HEK293T (cell line): ENCODE measurements at regions not wholly inside any gene's neighbourhood (a gene's known extent, or its start where the extent isn't known, plus 50 kb on each side); places are given as distances from the start of the nearest gene placed in this dataset.

Experiments used
- CTCF ChIA-PET: fragments of 350-600 bp; formaldehyde crosslinking; extraction: SDS; loops from one replicate; lab custom pipeline; 2021; ENCODE audit warnings: antibody characterized with exemption, inconsistent platforms; lab: Yijun Ruan, JAX
- POLR2A ChIA-PET: fragments of 350-600 bp; formaldehyde crosslinking; extraction: SDS; loops from one replicate; lab custom pipeline; 2020; ENCODE audit warnings: antibody characterized with exemption, inconsistent platforms; lab: Yijun Ruan, JAX
- DNase-seq: peaks from one replicate; pipeline ENCODE4 v3.0.0; 2012; ENCODE audit warnings: mixed read lengths; ENCODE audit errors: extremely low spot score
- ARNT ChIP-seq: fragments of 450-650 bp; IDR thresholded peaks from 2 replicates; pipeline ENCODE4 v1.6.1; 2017; ENCODE audit warnings: mild to moderate bottlenecking
- BHLHE40 ChIP-seq: fragments of 450-650 bp; IDR thresholded peaks from 2 replicates; pipeline ENCODE4 v1.6.1; 2016; ENCODE audit warnings: mild to moderate bottlenecking, moderate library complexity, borderline replicate concordance
- CTBP1 ChIP-seq: fragments of 450-650 bp; IDR thresholded peaks from 2 replicates; pipeline ENCODE4 v1.6.1; 2016; ENCODE audit warnings: borderline replicate concordance
- ELF4 ChIP-seq: fragments of 450-650 bp; IDR thresholded peaks from 2 replicates; pipeline ENCODE4 v1.6.1; 2017; ENCODE audit warnings: antibody characterized with exemption
- FOXA1 ChIP-seq: fragments of 450-650 bp; IDR thresholded peaks from 2 replicates; pipeline ENCODE4 v1.6.1; 2016; ENCODE audit warnings: mild to moderate bottlenecking
- FOXK2 ChIP-seq: fragments of 450-650 bp; IDR thresholded peaks from 2 replicates; pipeline ENCODE4 v1.6.1; 2016; ENCODE audit warnings: mild to moderate bottlenecking
- FOXM1 ChIP-seq: fragments of 450-650 bp; IDR thresholded peaks from 2 replicates; pipeline ENCODE4 v1.6.1; 2017; ENCODE audit warnings: mild to moderate bottlenecking, borderline replicate concordance
- HDGF ChIP-seq: fragments of 450-650 bp; IDR thresholded peaks from 2 replicates; pipeline ENCODE4 v1.6.1; 2017; ENCODE audit warnings: antibody characterized with exemption, borderline replicate concordance
- L3MBTL2 ChIP-seq: fragments of 450-650 bp; conservative IDR thresholded peaks from 2 replicates; pipeline ENCODE4 v1.6.1; 2016; ENCODE audit warnings: mild to moderate bottlenecking
- LEF1 ChIP-seq: fragments of 450-650 bp; IDR thresholded peaks from 2 replicates; pipeline ENCODE4 v1.6.1; 2017; ENCODE audit warnings: mild to moderate bottlenecking, borderline replicate concordance
- NFRKB ChIP-seq: fragments of 450-650 bp; IDR thresholded peaks from 2 replicates; pipeline ENCODE4 v1.6.1; 2016; ENCODE audit warnings: mild to moderate bottlenecking, moderate library complexity
- SP1 ChIP-seq: fragments of 450-650 bp; IDR thresholded peaks from 2 replicates; pipeline ENCODE4 v1.6.1; 2017
- SUZ12 ChIP-seq: fragments of 450-650 bp; IDR thresholded peaks from 2 replicates; pipeline ENCODE4 v1.6.1; 2016; ENCODE audit warnings: mild to moderate bottlenecking
- TARDBP ChIP-seq: fragments of 450-650 bp; IDR thresholded peaks from 2 replicates; pipeline ENCODE4 v1.6.1; 2016
- ZNF384 ChIP-seq: fragments of 450-650 bp; IDR thresholded peaks from 2 replicates; pipeline ENCODE4 v1.6.1; 2016
- TF ChIP-seq, protein P1 (sequence below): fragments of 450-650 bp; IDR thresholded peaks from 2 replicates; pipeline ENCODE4 v1.6.1; 2016

DNA sequence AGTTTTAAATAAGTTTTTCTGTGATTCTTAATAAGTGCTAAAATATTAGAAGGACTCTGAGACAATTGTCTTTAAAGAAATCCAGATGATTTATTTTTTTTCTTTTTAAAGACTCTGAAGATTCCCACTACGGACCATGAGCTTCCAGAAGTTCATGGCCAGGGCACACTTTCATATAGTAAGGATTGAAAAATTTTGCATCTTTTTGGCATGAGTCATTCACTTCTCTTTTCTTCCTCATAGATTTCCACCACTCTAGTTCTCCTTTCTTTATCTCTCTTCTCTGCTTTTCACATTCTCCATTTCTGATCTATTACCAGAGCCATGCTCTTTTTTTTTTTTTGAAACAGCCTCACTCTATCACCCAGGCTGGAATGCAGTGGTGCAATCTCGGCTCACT is 385.8 kb downstream of the FLRT2 start:
- ChIA-PET CTCF (no interaction called here), POLR2A (no interaction called here)
- TF ChIP-seq ARNT: no peak
- no peak for TF ChIP-seq LEF1
- no peak for TF ChIP-seq SP1
- no peak for TF ChIP-seq BHLHE40
- TF ChIP-seq ELF4: no peak
- no peak for TF ChIP-seq ZNF384
- TF ChIP-seq CTBP1: no peak
- no peak for TF ChIP-seq TARDBP
- TF ChIP-seq NFRKB: no peak
- no peak for TF ChIP-seq FOXM1
- no peak for TF ChIP-seq SUZ12
- no peak for TF ChIP-seq HDGF
- no peak for TF ChIP-seq FOXA1
- TF ChIP-seq, protein P1, sequence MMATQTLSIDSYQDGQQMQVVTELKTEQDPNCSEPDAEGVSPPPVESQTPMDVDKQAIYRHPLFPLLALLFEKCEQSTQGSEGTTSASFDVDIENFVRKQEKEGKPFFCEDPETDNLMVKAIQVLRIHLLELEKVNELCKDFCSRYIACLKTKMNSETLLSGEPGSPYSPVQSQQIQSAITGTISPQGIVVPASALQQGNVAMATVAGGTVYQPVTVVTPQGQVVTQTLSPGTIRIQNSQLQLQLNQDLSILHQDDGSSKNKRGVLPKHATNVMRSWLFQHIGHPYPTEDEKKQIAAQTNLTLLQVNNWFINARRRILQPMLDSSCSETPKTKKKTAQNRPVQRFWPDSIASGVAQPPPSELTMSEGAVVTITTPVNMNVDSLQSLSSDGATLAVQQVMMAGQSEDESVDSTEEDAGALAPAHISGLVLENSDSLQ: no peak
- TF ChIP-seq L3MBTL2: no peak
- no peak for TF ChIP-seq FOXK2
- no peak for DNase-seq

DNA sequence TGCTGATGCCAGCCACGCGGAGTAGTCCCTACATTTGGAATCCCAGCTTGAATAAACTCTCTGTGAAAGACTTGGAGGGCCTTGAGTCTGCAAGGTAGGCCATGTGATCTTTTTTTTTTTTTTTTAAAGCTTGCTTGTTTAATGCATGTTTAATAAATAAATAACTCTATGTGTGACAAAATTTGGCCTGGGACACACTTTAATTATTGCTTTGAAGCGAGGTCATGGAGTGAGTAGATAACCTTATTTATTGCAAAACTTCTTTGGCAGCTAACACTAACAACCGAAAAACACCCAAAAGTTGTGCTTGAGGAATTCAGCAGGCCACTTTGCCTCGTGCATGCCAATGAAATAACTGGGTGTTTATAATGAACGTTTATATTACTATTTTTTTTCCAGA is 382.2 kb downstream of the FLRT2 start:
- no peak for TF ChIP-seq ELF4
- no peak for TF ChIP-seq L3MBTL2
- TF ChIP-seq BHLHE40: no peak
- DNase-seq: no peak
- CTCF ChIA-PET: interaction anchor here (0.6 kb wide), 1 partner anchor 27 kb away, joined by 3 read pairs; no protein-coding TSS in a partner anchor
- POLR2A ChIA-PET: no interaction called here

DNA sequence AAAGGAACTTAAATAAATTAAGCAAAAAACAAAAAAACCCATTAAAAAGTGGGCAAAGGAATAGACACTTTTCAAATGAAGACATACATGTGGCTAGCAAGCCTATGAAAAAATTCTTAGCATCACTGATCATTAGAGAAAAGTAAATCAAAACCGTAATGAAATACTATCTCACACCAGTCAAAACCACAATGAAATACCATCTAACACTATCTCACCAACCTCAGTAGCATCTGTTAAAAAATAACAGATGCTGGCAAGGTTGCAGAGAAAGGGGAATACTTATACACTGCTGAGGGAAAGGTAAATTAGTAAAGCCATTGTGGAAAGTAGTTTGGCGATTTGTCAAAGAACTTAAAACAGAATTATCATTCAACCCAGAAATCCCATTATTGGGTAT is 381.1 kb downstream of the FLRT2 start:
- DNase-seq: no peak
- TF ChIP-seq SUZ12 (no peak), LEF1 (no peak), ARNT (no peak), TARDBP (no peak), NFRKB (no peak), BHLHE40 (no peak), FOXK2 (no peak), L3MBTL2 (no peak), FOXA1 (no peak)
- TF ChIP-seq, protein P1: no peak
- ChIA-PET CTCF (no interaction called here), POLR2A (no interaction called here)

DNA sequence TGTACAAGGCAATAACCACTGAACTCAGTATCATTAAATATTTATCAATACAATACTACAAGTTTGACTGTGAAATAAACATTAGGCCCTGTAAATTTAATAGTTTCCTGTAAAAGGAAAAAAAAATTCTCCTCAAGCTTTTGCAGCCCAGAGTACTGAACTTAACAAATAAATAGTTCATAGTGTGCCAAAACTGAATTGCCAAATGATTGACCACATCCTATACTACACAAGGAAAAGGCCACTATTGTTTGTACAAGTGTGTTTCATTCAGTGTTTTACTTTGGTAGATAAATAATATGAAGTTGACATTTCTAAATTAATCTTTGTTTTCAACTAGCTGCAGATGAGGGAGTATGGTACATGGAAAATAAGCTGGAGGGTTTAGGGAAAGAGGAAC is 379.6 kb downstream of the FLRT2 start:
- DNase-seq: no peak
- CTCF ChIA-PET: no interaction called here

DNA sequence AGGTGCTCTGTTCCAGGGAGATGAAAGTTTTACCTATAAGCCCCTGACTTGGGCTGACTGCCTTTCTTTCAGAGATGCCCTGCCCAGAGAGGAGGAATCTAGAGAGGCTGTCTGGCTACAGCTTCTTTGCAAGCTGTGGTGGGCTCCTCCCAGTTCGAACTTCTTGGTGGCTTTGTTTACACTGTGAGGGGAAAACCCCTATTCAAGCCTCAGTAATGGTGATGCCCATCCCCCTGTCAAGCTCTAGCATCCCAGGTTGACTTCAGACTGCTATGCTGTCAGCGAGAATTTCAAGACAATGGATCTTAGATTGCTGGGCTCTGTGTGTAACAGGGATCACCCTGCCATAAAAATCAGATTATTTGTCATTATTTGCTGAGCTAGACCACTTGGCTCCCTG is 377.6 kb downstream of the FLRT2 start:
- TF ChIP-seq FOXM1 (no peak), ELF4 (no peak), SP1 (no peak), FOXK2 (no peak), CTBP1 (no peak)
- POLR2A ChIA-PET: no interaction called here
- CTCF ChIA-PET: no interaction called here
- no peak for DNase-seq

More for the DNA sequence above, 379.6 kb downstream of the FLRT2 start:
- no peak for TF ChIP-seq ZNF384
- no peak for TF ChIP-seq SUZ12
- TF ChIP-seq, protein P1: no peak
- no peak for TF ChIP-seq HDGF
- TF ChIP-seq FOXA1: no peak
- TF ChIP-seq BHLHE40: no peak
- no peak for TF ChIP-seq NFRKB
- TF ChIP-seq LEF1: no peak
- TF ChIP-seq CTBP1: no peak
- TF ChIP-seq L3MBTL2: no peak
- no peak for TF ChIP-seq SP1
- TF ChIP-seq FOXK2: no peak
- TF ChIP-seq TARDBP: no peak
- TF ChIP-seq ELF4: no peak
- no peak for TF ChIP-seq FOXM1
- TF ChIP-seq ARNT: no peak
- POLR2A ChIA-PET: no interaction called here

DNA sequence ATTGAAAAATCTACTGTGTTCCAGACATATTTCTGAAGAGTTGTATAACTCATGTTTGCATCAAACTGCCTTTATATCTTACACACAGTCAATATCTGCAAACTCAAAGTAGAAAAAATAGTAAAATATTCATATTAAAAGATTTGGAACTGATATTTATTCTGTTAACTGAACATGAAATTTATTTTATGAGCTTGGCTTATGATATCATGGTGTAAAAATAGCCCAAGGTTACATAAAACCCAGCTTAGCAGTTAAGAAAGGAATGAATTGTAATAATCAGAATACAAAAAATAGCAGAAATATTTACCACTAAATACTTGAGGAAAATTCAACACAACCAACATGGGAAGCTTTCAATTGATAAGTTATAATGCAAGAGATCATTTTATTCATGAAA is 367.9 kb downstream of the FLRT2 start:
- TF ChIP-seq ELF4 (no peak), SP1 (no peak), LEF1 (no peak), FOXM1 (no peak), HDGF (no peak), ARNT (no peak), L3MBTL2 (no peak), ZNF384 (no peak), NFRKB (no peak), BHLHE40 (no peak), TARDBP (no peak)
- POLR2A ChIA-PET: no interaction called here
- CTCF ChIA-PET: no interaction called here
- DNase-seq: no peak

DNA sequence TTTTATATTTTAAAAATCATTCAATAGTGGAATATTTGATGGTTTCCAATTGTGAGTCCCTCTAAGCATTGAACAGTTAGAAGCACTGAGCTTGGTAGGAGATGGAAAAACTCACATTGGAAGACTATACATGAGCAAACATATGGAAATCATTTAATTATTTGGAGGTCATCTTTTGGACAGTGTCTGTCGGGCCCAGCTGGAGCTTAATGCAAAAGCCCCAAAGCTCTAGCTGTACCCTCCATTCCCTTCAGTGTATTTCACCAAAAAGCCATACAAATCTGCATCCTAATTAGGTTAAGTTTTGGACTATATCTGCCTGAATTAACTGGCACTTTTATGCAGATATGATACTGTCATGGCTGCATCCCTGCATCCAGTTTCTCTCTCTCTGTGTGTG is 365.7 kb downstream of the FLRT2 start:
- POLR2A ChIA-PET: no interaction called here
- CTCF ChIA-PET: no interaction called here
- TF ChIP-seq FOXA1: no peak
- TF ChIP-seq SUZ12: no peak
- no peak for TF ChIP-seq ELF4
- no peak for TF ChIP-seq FOXM1
- no peak for TF ChIP-seq ARNT
- no peak for TF ChIP-seq BHLHE40
- TF ChIP-seq SP1: no peak
- no peak for TF ChIP-seq HDGF
- TF ChIP-seq CTBP1: no peak
- no peak for TF ChIP-seq TARDBP
- no peak for TF ChIP-seq LEF1
- no peak for TF ChIP-seq NFRKB
- TF ChIP-seq ZNF384: no peak
- TF ChIP-seq, protein P1: no peak
- TF ChIP-seq FOXK2: no peak
- TF ChIP-seq L3MBTL2: no peak
- no peak for DNase-seq
